Activated CD4-positive, alpha-beta T cell treated with anti-CD3 and anti-CD28 coated beads, Interleukin-10, Interleukin-2, amounts not matched to agents 100 ng/mL and 50 ng/mL, durations not matched to agents 16 hours and 8 hours (primary cell): ENCODE measurements at regions not wholly inside any gene's neighbourhood (a gene's known extent, or its start where the extent isn't known, plus 50 kb on each side); places are given as distances from the start of the nearest gene placed in this dataset.
A peak's percentile ranks its signal among the peaks of the same experiment; 100 is the strongest.
"Not testable (repeated sequence)": the region's sequence is repeated elsewhere in the genome, so short reads cannot be mapped to it uniquely, and the experiment has no call there.

Experiments
- DNase-seq: peaks from one replicate; pipeline ENCODE4 v3.0.0-alpha.2; 2020

DNA sequence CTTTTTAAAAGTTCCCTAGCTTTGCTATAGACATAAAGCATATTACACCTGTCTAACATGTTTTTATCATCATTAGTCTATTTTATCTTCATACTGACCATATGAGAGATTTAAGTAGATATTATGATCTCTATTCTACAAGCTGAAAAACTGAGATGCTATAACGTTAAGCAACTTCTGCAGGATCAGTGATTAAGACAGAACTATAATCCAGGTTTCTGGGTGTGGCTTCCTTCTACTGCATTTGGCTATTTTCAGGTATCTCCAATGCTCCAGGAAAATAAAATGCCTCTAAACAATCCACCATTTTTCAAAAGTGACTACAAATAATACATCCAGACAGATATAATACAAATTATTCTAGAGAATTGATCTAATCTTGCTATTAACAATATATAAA is 53.4 kb downstream of the RGS2 start:
- no peak for DNase-seq

DNA sequence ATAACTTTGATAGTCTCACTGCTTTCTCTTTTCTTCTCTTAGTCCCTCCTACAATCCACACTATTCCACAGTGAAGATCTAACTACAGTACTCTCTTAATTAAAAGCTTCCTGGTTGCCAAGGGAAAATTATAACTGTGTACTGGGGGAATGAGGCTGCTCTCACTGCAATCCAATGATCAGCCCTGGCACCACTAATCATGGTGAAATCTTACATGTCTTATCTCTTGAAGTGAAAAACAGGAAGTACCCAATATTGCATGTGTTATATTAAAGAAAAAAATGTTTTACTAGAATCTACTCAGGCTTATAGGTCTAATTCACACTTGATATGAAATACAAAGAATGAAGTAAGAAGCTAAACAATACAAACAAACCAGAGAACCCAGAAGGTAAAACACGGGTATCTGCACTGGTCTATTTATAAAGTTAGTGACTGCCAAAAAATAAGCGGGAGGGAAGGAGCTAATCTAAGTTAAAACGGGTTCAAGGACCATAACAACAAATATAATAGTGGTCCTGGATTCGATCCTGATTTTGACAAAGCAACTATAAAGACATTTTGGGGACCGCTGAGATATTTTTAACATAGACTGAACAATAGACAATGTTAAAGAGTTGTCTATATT is 57.5 kb downstream of the RGS2 start:
- no peak for DNase-seq

DNA sequence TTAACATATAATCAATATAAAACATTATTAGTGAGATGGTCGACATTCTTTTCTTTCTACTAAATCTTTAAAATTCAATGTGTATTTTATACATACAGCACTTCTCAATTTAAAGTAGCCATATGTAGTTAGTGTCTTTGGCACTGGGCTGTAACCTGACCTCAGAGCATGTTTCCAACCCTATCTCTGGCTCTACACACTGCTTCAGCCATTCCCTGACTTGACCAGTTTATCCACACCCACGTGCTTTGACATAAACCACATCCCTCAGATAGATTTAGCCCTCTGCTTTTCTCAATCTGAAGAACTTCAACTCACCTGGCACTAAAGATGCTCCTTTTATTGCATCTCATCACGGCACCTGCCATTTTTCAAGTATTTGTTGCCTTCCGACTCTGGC is 58.3 kb downstream of the RGS2 start:
- DNase-seq, result no peak

DNA sequence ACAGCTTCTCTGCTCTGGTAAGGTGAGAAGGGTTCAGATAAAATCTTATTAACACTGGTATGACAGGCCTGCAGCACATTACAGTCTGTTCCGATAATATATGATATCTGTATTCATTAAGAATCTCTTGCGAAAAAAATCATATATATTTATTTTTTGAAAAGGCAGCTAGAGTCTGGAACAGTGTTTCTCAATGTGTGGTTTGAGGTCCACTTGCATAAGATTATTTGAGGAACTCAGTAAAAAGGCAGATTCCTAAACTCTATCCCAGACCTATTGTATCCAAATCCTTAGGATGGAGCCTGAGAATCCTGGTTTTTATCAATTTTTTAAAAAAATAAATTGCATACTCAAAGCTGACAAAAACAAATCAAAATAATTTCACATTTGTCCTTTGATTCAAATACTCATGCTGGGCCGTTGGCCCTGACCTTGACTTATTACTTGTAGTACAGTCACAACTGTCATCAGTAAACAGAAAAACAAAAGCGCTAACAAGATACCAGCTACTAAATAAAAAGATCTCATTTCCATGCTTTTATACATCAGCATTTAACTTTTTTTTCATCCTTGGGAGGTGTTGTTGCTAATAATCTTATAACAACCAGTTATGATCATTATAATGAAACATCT is 60.6 kb downstream of the RGS2 start:
- no peak for DNase-seq

DNA sequence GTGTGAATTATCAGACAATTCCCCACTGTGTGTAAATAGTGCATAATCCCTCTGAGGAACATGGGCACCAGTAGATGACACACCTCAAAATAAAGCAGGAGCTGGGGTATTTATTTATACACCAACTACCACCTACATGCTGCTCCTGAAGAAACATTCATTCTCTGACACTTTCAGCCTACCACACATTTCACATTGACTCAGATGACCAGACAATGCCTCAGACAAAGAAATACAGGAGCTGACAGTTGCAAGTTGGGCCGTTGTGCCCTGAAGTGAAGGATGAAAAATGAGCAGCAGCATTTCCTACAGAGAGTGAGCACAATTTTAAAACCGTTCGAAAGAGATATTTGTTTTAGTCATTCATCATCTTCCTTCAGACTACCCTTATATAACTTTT is 63.2 kb downstream of the RGS2 start:
- DNase-seq, result peak; percentile 16

DNA sequence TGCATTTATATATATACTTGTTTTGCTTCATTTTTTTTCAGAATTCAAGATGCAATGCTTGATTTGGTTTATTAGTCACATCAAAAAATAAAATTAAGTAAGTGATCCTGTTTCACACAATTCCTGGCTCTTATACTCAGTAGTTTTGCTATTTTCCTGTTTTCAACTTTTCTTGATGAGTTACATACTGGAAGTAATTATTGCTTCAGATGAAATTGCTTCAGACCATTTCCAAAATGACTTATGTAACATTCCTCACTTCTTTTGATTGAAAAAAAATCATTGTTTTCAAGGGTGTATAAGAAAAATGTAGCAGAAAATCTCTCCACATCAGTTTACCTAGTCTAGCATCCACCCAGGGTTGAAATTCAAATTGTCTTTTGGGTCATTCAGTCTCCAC is 65.0 kb downstream of the RGS2 start:
- no peak for DNase-seq

DNA sequence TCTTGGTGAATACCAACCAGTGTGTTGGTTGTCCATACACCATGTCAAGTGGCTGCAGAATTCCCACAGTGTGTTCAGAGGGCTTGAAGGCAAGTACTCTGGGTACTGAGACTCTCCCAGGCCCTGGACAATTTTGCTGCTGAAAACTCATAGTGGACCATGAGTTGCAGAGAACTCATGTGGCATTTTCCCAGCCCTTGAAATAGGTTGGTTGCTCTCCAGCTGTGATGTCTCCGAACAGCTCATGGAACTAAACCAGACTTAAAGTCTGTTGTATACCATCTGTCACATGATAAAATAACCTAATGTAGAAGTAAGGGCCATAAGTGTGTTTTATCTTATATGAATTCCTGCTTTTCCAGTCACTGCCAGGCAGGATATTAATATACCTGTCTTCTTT is 67.8 kb downstream of the RGS2 start:
- no peak for DNase-seq

DNA sequence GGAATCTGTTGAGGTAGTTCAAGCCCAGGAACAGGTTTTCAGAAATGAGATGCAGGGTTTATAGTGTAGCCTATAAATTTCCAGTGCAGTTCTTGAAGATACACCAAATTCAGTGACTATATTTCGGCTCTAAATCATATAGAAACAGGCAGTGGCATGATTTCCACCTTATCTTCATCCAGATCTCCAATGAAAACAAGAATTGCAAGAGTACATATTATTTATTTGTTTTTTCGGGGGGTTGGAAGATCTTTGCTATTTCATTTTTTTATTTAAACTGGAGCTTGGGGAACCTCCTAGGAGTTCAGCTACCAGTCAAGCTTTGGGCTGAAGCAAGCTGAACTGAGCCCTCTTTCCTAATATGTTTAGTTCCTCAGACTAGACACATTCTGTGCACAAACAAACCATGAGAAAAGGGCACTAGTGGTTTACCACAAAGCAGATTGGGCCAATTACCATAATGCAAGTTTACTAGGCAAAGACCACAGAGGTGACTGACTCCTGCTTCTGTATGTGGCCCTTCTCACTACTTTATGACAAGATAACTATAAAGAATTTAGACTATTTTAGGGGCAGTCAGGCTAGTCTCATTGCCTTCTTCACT is 68.5 kb downstream of the RGS2 start:
- peak; percentile 18 for DNase-seq

DNA sequence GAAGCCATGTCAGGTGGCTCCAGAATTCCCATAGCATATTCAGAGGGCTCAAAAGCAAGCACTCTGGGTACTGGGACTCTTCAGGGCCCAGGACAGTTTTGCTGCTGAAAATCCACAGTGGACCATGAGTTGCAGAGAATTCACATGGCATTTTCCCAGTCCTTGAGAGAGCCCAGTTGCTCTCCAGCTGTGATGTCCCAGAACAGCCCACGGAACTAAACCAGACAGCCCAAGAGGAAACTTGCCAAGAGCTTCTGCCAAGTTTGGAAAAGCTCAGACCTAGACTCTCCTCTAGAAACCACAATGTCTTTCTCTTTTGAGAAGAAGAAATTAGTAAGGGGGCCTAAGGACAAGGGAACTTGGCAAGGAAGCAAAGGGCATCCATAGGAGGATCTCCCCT is 69.4 kb downstream of the RGS2 start:
- no peak for DNase-seq

DNA sequence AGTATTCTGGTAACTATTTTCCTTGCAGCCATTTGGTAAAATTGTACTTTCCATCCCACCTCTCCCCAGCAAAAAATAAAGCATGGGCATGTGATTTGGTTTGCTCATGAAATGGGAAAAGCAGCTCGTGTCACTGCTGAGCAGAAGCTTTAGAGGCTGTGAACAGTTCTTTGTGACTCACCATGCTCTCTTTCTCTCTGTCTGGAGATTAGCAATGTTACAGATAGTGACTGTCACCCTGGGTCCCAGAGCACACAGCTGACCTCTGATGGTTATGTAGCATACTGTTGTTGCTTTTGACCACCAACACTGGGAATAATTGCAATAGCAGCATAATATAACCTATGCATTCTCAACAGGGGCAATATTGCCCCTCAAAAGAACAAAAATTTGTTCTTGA is 70.6 kb downstream of the RGS2 start:
- no peak for DNase-seq

DNA sequence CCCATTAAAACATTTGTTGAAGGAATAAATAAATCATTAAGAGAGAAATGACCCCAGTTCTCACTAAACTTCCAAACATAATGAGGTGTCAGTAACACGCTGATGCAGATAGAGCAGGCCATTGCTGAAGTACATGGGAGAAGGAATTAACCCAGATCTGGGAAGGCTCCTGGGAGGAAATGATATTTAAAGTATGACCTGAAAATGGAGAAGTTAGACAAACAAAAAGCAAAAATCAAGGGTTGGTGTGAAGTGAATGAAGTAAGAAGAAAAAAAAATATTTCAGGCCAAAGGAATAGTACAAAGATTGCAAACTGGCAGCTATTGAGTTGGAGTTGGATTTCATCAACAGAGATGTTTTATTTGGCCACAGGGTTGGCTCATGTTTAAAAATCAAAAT is 71.4 kb downstream of the RGS2 start:
- no peak for DNase-seq

DNA sequence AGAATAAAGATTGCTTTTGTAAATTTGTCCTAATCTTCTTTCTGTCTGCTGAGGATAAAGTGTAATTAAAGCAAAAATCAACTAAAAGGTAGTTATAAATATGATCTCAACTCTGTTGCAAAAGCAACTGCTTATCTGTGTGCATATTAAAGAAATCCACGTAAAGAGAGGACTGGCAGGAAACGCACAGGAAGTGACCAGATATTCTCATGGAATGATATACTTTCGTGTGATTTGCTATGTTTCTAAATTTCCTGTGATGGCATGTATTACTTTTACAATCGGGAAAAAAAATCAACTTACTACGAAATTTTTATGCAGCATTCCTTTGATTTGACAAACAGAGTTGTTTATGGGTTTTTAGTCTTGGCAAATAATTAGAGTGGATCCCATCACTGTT is 75.4 kb downstream of the RGS2 start:
- DNase-seq, result no peak

DNA sequence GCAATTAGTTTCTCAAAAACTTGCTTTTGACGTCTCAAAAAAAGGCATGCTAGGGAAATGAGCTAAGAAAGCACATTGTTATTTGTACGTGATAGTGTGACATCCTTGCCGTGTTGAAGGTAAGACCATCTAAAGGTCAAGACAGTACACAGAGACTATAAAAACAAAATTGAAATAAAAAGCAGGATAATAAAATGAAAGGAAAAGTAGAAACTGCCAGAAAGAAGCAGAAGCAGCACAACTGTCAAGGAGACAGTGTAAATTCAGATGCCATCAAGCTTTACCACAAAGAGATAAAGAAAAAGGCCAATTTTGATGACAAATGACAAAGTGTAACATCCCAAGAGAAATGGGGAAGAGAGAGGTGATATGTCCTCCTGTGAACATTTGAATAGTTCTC is 76.5 kb downstream of the RGS2 start:
- DNase-seq, result not testable (repeated sequence)

DNA sequence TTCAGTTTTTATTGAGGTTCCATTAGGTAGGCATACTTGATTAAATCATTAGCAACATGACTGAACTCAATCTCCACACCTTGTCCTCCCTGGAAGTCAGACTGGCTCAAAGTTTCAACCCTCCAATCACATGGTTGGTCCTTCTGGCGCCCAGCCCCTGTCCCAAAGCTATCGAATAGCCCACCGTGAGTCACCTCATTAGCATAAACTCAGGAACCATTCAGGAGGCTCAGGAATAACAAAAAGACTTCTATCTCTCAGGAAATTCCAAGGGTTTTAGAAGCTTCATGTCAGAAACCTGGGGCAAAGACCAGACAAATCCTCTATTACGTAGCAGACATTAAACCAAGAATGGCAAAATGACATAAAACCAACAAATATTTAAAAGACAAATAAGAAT is 78.6 kb downstream of the RGS2 start:
- no peak for DNase-seq

DNA sequence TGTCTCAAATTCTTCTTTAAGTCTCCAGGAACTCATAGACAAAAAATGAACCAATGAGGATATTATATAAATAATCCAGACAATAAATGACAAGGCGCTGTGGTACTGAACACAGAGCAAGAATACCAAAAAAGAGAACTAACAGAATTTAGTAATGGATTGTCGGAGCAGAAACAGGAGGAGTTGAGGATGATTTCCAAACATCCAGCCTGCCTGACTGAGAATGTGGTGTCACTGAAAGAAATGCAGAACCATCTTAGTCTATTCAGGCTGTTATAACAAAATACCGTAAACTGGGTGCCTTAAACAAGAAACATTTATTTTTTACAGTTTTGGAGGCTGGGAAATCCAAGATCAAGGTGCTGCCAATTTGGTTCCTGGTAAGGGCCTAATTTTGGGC is 79.7 kb downstream of the RGS2 start:
- DNase-seq, result no peak

DNA sequence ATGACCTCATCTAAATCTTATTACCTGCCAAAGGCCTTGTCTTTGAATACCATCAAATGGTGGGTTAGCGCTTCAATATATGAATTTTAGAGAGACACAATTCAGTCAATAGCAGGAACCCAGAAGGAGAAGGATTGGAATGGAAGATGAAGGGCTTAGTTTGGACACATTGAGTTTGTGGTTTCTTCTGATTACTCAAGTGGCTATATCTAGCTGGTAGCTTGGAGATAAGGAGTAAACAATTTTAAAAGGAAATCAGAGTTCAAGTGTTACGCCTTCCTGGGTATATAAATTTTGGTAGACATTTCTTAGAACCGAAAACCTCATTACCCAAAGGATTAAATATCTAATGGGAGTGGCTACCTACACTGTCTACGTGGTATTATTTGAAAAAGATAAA is 80.2 kb downstream of the RGS2 start:
- no peak for DNase-seq

DNA sequence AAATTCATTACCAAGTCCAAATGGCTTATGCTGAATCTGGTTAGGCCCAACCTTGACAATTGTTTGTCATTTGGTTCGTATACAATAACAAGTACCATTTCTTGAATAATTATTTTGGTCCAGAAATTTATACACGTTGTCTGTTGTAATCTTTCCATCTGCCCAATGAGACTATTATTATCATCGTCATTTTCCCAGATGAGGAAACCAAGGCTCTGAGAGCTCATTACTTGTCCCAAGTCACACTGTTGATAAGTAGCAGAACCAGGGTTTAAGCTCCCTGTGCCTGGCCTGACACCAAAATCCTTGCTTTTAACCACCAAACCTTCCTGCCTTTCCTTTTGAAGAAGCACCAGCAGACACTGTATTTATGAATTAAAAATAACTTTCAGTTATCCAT is 81.3 kb downstream of the RGS2 start:
- DNase-seq, result no peak

DNA sequence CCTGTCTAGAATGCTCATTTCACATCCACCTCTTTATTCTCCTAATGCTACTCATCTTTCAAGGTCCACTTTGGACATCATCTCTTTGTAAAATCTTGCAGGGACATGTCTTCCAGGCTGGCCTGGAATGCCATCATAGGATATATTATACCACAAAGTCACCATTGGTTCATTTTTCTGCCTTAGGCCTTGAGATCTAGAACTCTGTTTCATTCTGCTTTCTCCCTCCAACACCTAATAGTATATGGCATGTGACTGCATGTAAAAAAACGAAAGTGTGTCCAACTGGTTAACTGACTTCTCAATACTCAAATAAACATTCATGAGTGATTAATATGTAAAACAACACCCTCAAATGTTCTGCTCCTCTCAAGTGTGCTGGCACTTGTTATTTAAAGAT is 84.1 kb downstream of the RGS2 start:
- DNase-seq, result no peak

DNA sequence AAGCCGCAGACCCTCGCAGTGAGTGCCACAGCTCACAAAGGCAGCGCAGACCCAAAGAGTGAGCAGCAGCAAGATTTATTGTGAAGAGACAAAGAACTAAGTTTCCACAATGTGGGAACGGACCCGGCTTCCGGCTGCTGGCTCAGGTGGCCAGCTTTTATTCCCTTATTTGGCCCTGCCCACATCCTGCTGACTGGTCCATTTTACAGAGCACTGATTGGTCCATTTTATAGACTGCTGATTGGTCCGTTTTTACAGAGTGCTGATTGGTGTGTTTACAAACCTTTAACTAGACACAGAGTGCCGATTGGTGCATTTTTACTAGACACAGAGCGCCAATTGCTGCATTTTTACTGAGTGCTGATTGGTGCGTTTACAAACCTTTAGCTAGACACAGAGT is 86.6 kb downstream of the RGS2 start:
- DNase-seq, result not testable (repeated sequence)

DNA sequence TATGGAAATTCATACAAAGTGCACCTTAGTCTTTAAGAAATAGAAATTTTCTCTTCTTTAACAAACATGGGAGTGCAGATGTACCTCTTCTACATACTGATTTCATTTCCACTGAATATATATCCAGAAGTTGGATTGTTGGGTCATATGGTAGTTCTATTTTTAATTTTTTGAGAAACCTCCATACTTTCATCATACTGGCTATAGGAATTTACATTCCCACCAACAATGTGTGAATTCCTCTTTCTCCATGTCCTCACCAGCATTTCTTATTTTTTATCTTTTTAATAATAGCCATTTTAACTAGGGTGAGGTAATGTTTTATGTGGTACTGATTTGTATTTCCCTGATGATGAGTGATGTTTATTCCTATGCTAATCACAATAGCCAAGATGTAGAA is 87.5 kb downstream of the RGS2 start:
- no peak for DNase-seq

DNA sequence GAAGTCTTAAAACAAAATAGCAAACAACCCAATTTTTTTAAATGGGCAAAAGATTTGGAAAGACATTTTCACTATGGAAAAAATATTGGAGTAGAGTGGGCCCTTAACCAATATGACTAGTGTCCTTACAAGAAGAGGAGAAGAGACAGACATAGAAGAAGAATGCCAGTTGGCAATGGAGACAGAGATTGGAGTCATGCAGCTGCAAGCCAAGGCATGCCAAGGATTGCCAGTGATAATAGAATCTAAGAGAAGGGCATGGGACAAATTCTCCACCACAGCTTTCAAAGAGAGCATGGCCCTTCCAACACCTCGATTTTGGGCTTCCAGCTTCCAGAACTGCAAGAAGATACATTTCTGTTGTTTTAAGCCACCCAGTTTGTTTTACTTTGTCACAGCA is 92.7 kb downstream of the RGS2 start:
- DNase-seq, result no peak

DNA sequence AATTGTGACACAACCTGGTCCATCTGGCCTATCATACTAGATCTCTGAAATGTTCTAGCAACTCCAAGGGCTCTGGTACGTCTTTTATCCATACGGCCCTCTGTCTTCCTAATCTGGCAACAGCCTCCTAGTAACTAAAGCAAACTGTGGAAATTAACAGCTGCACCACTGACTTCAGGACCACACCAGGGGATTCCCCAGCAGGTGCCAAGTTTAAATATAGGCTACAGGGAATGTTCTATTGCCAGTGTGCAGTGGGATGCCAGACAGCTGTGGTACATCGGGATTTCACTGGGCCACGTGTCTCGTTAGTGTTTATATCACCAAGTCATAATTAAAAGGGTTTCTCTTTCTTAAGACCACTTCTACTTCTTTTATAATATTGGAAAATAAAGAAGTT is 94.3 kb downstream of the RGS2 start:
- DNase-seq, result no peak

DNA sequence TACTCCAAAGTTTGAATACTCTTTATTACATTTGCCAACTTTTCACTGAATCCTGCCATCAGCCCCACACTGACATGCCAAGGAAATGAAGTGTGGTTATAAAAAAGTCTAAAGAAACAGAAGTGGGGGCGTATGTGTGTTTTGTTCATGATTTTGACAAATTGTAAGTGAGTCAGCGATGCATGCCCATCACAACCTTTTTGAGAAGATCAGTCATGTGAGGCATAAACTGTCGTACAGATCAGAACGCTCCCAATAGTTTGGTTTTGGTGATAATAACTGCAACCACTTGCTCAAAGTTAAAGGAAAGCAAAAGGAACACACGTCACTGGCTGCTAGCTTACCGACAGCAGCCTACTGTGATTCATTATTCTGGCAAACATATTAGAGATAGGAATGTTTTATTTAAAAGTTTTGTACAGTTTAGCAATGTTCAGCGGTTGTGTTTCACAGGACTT is 95.6 kb downstream of the RGS2 start:
- DNase-seq, result peak; percentile 36

DNA sequence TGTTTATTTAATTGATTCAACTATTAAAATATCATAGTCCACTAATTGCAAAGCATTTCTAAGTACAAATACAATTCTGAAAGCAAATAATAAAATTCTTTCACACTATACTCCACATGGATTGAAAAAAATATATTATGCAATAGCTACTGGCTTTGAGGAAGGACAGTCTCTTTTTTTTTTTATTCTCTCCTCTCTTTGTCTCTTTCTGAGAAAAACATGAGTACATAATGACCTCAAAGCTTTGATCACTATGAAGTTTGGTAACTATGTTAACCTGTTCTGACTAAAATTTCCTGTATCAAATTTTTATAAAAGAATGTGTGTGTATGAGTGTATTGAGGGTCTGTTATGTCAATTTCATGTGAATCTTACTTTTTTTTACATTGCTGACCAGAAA is 96.2 kb downstream of the RGS2 start:
- DNase-seq, result no peak

DNA sequence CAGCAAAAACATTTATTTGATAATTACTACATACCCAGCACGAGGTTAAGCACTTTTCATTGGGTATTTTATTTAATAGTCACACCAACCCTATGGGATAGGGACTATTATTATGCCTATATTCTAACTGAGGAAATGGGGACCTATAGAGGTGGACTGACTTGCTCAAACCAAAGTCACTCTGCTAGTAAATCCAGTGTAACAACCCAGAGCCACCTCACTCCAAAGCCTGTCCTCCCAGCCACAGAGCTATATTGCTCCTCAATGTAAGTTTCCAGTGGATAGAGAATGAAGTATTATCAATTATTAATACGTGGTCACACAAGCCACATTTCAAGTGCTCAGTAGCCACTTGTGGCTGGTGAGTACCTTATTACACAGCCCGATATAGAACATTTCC is 97.5 kb downstream of the RGS2 start:
- no peak for DNase-seq
